GM19239 (cell line): ENCODE measurements at regions not wholly inside any gene's neighbourhood (a gene's known extent, or its start where the extent isn't known, plus 50 kb on each side); places are given as distances from the start of the nearest gene placed in this dataset.
"Not testable (repeated sequence)": the region's sequence is repeated elsewhere in the genome, so short reads cannot be mapped to it uniquely, and the experiment has no call there.

ENCODE experiments used
- DNase-seq: peaks from one replicate; pipeline ENCODE4 v3.0.0; 2011; ENCODE audit warnings: low spot score; ENCODE audit not compliant: insufficient read length
- FAIRE-seq: peaks from 2 replicates; lab custom pipeline; 2011; peaks lifted over from hg19 to GRCh38; lab: Jason Lieb, UNC

- FAIRE-seq (no peak), DNase-seq (no peak)
Observed at GRCh38 chr9:97186493-97186892, 121.0 kb upstream of the CCDC180 start.

DNA sequence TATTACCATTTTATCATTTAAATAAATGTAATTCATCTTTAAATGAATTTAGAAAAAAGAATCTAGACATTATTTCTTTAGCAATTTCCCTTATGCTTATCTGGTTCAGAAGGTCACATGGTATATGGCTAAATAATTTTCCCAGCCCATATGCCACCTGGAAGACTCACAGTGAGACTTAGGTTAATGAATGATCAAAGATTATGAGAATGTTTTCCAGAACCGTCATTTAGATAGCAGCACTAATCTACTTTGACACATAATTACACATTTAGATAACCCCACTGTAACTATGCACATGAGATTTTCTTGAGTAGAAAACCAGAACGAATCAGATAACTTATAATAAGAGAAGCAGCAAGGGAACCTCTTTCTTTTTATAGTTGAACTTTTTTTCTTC, 124.9 kb upstream of the CCDC180 start:
- DNase-seq, FAIRE-seq: not testable (repeated sequence)

GRCh38 chr9:97179616-97180015, 127.8 kb upstream of the CCDC180 start:
- FAIRE-seq = no peak

DNA sequence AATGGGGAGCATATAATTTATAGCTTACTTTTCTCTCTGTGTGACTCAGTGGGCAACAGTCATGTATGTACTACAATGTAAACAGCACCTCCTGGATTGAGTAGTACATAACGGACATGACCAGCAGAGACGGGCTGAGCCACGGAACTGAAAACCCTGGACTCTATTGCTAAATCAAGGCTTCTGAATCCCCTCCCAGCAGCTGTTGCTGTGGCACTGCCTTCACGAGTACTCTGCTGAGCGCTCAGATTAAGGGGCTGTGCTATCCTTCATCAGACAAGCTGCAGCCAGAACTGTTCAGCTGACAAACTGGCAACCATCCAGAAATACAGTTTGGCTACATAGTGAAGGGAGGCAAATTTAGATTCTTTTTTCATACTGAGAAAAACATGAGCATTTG, 131.3 kb upstream of the CCDC180 start:
- FAIRE-seq = no peak
- DNase-seq = no peak

More at GRCh38 chr9:97179616-97180015, 127.8 kb upstream of the CCDC180 start:
- no peak for DNase-seq

DNA sequence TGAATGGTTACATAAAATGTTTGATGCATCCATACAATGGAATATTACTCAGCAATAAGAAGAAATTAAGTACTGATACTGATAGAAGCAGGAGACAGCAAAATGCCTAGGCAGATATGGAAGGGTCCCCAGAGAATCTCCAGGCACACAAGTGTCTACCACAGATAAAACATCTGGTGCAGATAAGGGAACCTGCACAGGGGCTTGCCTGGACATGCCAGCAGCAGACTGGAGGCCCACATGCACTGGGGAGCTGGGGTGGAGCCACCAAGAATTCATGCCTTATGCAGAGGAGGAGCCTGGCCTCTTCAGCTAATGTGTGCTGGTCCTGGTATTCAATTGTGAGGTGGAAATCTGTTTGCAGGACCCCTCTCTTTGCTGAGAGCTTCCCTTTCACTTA, 129.2 kb upstream of the CTSV start:
- DNase-seq, FAIRE-seq: not testable (repeated sequence)

GRCh38 chr9:97166496-97167138, 127.7 kb upstream of the CTSV start:
- DNase-seq, FAIRE-seq: not testable (repeated sequence)

DNA sequence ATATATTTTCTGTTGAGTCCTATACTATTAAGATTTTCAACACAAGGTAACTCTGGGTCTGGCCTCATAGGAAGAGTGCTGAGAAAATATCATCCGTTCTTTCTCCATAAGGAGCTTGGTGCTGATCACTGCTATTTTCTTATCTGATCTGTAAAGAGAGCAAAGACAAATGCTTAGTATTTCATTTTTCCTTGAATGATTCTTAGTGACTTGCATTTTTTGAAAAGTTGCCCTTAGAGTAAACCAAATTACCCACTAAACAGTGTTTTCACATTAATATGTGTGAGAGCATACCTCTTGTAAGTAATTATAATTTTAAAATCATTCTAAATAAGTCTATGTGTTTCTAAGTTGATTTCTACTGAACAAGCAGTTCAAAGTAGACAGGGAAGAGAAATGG, 121.3 kb upstream of the CTSV start:
- DNase-seq (no peak), FAIRE-seq (no peak)

GRCh38 chr9:97158722-97159121, 119.8 kb upstream of the CTSV start:
- not testable (repeated sequence) for DNase-seq, FAIRE-seq

- not testable (repeated sequence) for FAIRE-seq, DNase-seq
Observed at GRCh38 chr9:97155441-97155840, 116.5 kb upstream of the CTSV start.

DNA sequence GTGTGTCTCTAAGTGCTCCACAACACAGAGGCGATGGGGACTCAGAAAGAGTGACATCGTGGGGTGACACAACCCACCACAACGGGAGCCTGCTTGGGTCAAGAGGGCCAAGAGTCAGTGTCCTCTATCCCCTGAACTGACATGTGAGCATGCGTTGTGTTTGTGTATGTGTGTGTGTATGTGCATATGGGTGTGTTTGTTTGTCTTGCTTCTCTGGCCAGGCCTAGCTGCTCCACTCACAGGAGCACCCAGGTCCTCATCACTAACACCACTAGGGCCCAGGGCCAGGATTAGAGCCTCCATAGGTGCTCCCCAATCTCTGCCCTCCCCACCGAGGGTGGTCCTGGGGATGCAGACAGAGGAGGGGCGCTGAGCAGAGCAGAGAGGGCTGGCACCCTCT, 115.0 kb upstream of the CTSV start:
- FAIRE-seq = no peak

GRCh38 chr9:97153160-97153559, 114.2 kb upstream of the CTSV start:
- DNase-seq, FAIRE-seq: not testable (repeated sequence)

More for the DNA sequence above, 115.0 kb upstream of the CTSV start:
- no peak for DNase-seq

GRCh38 chr9:97150471-97150870, 111.5 kb upstream of the CTSV start:
- FAIRE-seq, DNase-seq: not testable (repeated sequence)

GRCh38 chr9:97148428-97148827, 109.5 kb upstream of the CTSV start:
- not testable (repeated sequence) for FAIRE-seq, DNase-seq

- DNase-seq, FAIRE-seq: not testable (repeated sequence)
Observed at GRCh38 chr9:97145680-97146079, 106.7 kb upstream of the CTSV start.

DNA sequence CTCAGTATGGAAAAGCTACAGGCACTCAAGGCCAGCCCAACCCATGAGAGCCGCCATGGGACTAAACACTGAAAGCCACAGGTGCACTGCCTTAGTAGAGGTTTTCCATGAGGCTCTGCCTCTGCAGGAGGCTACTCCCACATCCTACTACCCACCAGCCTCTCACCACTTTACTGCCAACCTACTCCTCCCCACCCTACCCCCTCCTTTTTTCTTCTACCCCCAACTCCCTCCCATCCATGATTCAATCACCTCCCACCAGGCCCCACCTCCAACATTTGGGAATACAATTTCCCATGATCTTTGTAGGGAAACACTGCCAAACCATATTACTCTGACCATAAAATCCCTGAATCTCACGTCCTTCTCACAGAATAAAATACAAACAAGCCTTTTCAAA, 101.6 kb upstream of the CTSV start:
- no peak for FAIRE-seq

DNA sequence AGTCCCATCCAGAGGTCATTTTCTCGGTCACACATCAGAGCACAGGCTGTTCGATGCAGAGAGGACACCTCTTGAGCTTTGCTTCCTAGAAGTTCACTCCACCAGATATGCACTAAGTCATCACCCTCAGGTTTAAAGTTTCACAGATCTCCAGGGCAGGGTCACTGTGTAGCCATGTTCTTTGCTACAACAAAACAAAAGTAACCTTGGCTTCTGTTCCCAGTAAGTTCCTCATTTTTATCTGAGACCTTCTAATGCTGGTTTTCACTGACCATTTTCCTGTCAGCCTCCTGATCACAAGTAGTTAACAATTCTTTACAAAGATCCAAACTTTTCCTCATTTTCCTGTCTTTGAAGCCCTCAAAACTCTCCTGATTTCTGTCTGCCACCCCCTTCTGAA, 97.5 kb upstream of the CTSV start:
- DNase-seq = no peak
- no peak for FAIRE-seq

More for the DNA sequence above, 101.6 kb upstream of the CTSV start:
- DNase-seq = no peak

GRCh38 chr9:97133966-97134365, 95.0 kb upstream of the CTSV start:
- not testable (repeated sequence) for DNase-seq, FAIRE-seq

DNA sequence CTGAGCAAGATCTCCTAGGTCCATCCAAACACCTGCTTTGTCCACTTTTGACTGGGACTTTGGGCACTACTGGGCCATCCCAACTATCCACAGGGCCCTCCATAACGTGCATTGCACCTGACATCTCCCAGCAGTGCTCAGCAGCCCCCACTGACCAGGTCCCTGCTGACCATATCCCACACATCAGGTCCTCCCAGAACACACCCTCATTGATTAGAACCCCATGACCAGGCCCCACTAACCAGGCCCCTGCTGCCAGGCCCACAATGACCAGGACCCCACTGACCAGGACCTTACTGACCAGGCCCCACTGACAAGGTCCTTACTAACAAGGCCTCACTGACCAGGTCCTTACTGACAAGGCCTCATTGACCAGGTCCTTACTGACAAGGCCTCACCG, 93.9 kb upstream of the CTSV start:
- DNase-seq (no peak), FAIRE-seq (no peak)

DNA sequence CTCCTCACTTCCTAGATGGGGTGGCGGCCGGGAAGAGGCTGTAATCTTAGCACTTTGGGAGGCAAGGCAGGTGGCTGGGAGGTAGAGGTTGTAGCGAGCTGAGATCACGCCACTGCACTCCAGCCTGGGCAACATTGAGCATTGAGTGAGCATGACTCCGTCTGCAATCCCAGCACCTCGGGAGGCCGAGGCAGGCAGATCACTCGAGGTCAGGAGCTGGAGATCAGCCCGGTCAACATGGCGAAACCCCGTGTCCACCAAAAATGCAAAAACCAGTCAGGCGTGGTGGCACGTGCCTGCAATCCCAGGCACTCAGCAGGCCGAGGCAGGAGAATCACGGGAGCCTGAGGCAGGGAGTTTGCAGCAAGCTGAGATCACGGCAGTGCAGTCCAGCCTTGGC, 91.9 kb upstream of the CTSV start:
- DNase-seq, FAIRE-seq: not testable (repeated sequence)

DNA sequence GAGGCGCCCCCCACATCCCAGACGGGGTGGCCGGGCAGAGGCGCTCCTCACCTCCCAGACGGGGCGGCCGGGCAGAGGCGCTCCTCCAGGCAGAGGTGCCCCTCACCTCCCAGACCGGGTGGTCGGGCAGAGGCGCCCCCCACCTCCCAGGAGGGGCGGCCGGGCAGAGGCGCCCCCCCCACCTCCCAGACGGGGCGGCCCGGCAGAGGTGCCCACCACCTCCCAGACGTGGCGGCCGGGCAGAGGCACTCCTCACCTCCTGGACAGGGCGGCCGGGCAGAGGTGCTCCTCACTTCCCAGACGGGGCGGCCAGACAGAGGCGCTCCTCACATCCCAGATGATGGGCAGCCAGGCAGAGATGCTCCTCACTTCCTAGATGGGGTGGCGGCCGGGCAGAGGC, 91.4 kb upstream of the CTSV start:
- FAIRE-seq, DNase-seq: not testable (repeated sequence)

GRCh38 chr9:97128919-97129318, 90.0 kb upstream of the CTSV start:
- DNase-seq = no peak
- no peak for FAIRE-seq

DNA sequence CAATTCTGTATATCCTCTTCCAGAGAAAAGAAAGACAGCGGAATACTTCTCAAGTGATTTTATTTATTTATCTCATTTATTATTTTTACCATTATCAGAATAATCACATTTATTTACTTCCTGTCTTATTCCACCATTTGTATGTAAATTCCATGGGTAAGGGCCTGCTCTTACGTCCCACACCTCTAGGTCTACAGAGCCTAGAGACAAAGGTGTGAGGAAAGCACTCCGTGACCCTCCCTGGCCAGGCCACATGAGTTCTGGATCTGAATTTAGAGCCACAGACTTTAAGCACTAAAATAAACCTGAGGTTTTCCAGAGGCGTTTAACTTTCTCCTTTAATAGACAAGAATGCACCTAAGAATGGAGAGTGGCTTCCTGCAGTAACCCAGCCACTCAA, 85.3 kb upstream of the CTSV start:
- DNase-seq (no peak), FAIRE-seq (no peak)
